ENCODE measurements at regions not wholly inside any gene's neighbourhood (a gene's known extent, or its start where the extent isn't known, plus 50 kb on each side); places are given as distances from the start of the nearest gene placed in this dataset.

DNA sequence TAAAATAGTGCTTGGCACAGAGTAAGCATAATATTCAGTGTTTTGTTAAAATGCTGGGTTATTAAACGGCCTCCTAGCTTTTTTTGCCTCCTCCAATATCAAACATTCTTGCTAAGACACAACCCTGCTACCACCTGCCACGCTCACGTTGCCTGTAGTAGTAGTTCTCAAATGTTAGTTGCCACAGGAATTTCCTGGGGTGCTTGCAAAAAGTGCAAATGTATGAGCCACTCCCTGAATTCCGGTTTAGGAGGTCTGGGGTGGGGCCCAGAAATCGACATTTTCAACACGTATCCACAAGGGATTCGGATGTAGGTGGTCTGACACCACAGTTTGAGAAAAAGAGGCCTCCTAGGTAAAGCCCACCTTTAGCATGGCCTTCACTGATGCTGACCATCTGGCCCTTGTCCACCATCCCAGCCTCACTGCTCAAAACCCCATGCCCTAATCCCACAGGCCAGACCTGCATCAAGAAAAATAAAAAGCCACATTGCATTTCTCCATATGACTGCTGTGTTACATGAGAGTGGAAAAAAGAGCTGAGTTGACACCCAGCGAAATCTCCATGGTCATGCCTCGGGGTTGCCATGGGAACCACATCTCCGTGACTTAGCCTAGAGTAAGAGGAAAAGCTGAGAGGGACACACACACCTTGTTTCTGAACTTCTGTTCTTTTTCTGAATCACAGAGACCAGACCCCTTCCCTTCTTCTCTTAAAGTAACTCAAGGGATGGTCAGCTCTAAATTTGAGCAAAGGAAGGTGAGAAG, 116.4 kb upstream of the HES1 start:
- no peak for TF ChIP-seq EP300 (IDR thresholded peaks at IDR 0.05)
- TF ChIP-seq, protein P1, sequence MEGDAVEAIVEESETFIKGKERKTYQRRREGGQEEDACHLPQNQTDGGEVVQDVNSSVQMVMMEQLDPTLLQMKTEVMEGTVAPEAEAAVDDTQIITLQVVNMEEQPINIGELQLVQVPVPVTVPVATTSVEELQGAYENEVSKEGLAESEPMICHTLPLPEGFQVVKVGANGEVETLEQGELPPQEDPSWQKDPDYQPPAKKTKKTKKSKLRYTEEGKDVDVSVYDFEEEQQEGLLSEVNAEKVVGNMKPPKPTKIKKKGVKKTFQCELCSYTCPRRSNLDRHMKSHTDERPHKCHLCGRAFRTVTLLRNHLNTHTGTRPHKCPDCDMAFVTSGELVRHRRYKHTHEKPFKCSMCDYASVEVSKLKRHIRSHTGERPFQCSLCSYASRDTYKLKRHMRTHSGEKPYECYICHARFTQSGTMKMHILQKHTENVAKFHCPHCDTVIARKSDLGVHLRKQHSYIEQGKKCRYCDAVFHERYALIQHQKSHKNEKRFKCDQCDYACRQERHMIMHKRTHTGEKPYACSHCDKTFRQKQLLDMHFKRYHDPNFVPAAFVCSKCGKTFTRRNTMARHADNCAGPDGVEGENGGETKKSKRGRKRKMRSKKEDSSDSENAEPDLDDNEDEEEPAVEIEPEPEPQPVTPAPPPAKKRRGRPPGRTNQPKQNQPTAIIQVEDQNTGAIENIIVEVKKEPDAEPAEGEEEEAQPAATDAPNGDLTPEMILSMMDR (IDR thresholded peaks at IDR 0.05) = no peak
- TF ChIP-seq POLR2A (IDR thresholded peaks at IDR 0.05; ENCODE audit: low read depth) = no peak
